AG04450 (cell line): ENCODE measurements at regions not wholly inside any gene's neighbourhood (a gene's known extent, or its start where the extent isn't known, plus 50 kb on each side); places are given as distances from the start of the nearest gene placed in this dataset.
"Not testable (repeated sequence)": the region's sequence is repeated elsewhere in the genome, so short reads cannot be mapped to it uniquely, and the experiment has no call there.

Source experiments
- CTCF ChIA-PET: fragments of 300-600, 350-600 bp; formaldehyde crosslinking; extraction: SDS; loops from one replicate; lab custom pipeline; 2022; ENCODE audit warnings: antibody characterized with exemption, inconsistent platforms; lab: Charles Lee
- POLR2A ChIA-PET: fragments of 350-600 bp; formaldehyde crosslinking; extraction: SDS; loops from one replicate; lab custom pipeline; 2021; ENCODE audit warnings: antibody characterized with exemption, inconsistent platforms; lab: Yijun Ruan, JAX
- DNase-seq: peaks from one replicate; pipeline ENCODE4 v3.0.0-alpha.2; 2011; ENCODE audit warnings: low read depth, low spot score
- H3K27ac ChIP-seq: one replicate; pipeline ENCODE4 v1.5.1; 2012; ENCODE audit warnings: low read depth, low read length, control low read depth
- H3K27me3 ChIP-seq: one replicate; pipeline ENCODE4 v1.6.0; 2012; ENCODE audit warnings: low read length; ENCODE audit not compliant: control insufficient read depth, insufficient read depth
- H3K4me3 ChIP-seq: 2 replicates; pipeline ENCODE4 v1.5.1; 2011; ENCODE audit warnings: mild to moderate bottlenecking, low read depth, low read length, control low read depth
- H3K9me3 ChIP-seq: 2 replicates; pipeline ENCODE4 v1.5.1; 2012; ENCODE audit warnings: low read length; ENCODE audit not compliant: control insufficient read depth, insufficient read depth
- TF ChIP-seq, protein P1 (sequence below): IDR thresholded peaks from 2 replicates; pipeline ENCODE4 v1.5.1; 2011; ENCODE audit warnings: low read depth, low read length, control low read depth, inconsistent platforms

DNA sequence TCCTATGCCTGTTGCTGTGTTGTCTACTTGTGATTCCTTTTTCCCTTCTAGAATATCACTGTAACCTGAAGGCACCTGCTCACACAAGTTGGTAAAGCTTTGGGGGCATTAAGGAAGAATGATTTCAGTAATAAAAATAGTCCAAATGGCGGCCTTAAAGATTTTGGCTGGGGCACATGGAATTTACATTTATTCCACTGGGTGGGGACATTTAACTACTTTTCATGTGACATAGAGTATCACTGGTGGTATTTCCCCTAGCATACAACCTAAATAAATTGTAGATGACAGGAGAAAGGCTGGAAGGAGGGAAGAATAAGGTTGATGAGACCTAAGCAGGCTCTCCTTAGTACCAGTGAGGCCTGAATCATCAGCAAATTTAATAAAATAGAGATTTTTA lies 121.8 kb upstream of the EDA2R start:
- POLR2A ChIA-PET, result no interaction called here
- CTCF ChIA-PET, result no interaction called here
- no peaks in the 10 kb centered on the region for H3K27me3 ChIP-seq
- no peak for DNase-seq
- TF ChIP-seq, protein P1, sequence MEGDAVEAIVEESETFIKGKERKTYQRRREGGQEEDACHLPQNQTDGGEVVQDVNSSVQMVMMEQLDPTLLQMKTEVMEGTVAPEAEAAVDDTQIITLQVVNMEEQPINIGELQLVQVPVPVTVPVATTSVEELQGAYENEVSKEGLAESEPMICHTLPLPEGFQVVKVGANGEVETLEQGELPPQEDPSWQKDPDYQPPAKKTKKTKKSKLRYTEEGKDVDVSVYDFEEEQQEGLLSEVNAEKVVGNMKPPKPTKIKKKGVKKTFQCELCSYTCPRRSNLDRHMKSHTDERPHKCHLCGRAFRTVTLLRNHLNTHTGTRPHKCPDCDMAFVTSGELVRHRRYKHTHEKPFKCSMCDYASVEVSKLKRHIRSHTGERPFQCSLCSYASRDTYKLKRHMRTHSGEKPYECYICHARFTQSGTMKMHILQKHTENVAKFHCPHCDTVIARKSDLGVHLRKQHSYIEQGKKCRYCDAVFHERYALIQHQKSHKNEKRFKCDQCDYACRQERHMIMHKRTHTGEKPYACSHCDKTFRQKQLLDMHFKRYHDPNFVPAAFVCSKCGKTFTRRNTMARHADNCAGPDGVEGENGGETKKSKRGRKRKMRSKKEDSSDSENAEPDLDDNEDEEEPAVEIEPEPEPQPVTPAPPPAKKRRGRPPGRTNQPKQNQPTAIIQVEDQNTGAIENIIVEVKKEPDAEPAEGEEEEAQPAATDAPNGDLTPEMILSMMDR, result no peak
- no peaks in the 10 kb centered on the region for H3K9me3 ChIP-seq
- no peak overlapping the region for H3K4me3 ChIP-seq
- H3K27ac ChIP-seq, result no peak overlapping the region

DNA sequence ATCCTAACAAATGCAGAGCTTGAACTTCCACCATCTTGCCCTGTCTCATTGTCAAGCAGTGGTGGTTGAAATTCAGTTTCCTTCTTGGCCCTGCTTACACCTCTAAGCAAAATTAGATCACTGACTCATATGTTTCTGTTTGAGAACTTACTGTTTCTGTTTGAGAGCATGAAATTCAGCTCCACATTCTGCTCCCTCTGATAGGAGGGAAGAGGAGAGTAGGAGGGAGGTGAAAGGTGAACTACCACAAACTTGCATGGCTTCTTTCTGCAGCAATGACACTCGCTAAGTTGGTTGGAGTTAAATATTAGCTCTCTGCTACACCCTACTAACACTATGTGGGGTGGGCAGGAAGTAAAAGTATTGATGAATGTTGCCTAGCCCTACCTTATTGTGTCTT lies 117.8 kb upstream of the EDA2R start:
- ChIA-PET CTCF (no interaction called here), POLR2A (no interaction called here)
- TF ChIP-seq, protein P1, result no peak
- no peaks in the 10 kb centered on the region for H3K9me3 ChIP-seq
- DNase-seq, result no peak
- H3K27me3 ChIP-seq, result no peaks in the 10 kb centered on the region
- H3K4me3 ChIP-seq, result no peak overlapping the region
- H3K27ac ChIP-seq, result no peak overlapping the region

DNA sequence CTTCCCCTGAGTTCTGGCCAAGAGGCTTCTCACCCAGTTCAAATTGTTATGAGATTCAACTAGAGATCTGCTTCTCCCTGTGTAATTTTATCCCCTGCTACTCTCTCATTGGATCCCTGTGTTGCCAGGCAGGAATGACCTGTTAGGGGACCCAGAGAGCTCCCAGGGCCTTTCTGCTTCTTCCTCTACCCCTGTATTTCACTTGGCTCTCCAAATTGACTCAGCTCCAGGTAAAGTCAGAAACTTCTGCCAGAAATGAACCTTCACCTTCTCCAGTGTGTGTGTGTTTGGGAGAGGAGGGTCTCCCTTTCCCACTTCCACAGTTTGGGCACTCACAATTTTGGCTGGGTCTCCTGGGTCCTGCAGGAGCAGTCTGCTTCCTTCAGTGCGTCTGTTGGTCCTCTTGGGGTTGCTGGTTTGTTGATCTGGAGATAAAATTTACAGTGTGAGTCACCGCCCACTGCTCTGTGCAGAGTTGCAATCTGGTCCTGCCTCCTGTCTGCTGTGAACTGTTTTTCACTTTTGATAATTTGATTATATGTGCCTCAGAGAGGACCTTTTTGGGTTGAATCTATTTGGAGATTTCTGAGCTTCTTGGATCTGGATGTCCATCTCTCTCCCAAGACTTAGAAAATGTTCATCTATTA lies 112.4 kb upstream of the EDA2R start:
- CTCF ChIA-PET, result interaction anchor here (1.4 kb wide), 1 partner anchor 20 kb away, joined by 3 read pairs; no protein-coding TSS in a partner anchor
- DNase-seq, result no peak
- POLR2A ChIA-PET, result no interaction called here
- Histone ChIP-seq H3K4me3 (no peak overlapping the region), H3K27me3 (no peaks in the 10 kb centered on the region), H3K27ac (no peak overlapping the region), H3K9me3 (no peaks in the 10 kb centered on the region)
- TF ChIP-seq, protein P1, result no peak

DNA sequence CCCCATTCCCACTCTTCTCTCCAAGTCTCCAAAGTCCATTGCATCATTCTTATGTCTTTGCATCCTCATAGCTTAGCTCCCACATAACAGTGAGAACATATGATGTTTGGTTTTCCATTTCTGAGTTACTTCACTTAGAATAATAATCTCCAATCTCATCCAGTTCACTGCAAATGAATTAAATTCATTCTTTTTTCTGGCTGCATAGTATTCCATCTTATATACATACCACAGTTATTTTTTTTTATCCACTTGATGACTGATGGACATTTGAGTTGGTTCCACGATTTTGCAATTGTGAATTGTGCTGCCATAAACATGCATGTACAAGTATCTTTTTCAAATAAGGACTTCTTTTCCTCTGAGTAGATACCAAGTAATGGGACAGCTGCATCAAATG lies 105.6 kb upstream of the EDA2R start:
- CTCF ChIA-PET, result interaction anchor here (1.4 kb wide), 1 partner anchor 15 kb away, joined by 4 read pairs; no protein-coding TSS in a partner anchor
- DNase-seq, H3K27ac ChIP-seq, H3K9me3 ChIP-seq, POLR2A ChIA-PET, H3K4me3 ChIP-seq, H3K27me3 ChIP-seq: not testable (repeated sequence)

DNA sequence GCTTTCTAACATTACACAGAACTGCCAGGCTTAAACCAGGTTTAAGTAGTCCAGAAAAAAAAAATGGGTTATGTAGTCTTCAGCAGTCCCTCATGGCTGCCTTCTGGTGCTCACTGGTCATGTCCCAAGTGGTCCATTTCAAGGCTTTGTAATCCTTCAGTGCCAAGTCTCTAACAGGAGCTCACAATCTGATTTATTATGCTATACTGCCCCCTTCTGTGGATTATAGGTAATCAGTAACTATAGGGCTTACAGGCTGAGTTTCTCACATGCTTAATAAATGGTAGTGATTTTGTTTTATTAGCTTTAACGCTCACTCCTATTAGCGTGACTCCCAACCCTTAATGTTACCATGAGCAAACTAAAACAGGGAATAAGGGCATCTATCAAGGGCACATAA lies 92.5 kb upstream of the EDA2R start:
- DNase-seq, result peak; percentile 7
- ChIA-PET POLR2A (interaction anchor here (0.7 kb wide), 1 partner anchor 97 kb away, joined by 4 read pairs; no protein-coding TSS in a partner anchor), CTCF (interaction anchor here (0.5 to 6.0 kb wide), 19 partner anchors 21 to 1203 kb away, joined by 3 to 112 read pairs (median 4); no protein-coding TSS in a partner anchor)
- no peak overlapping the region for H3K4me3 ChIP-seq
- TF ChIP-seq, protein P1, result peak; percentile 46
- H3K27me3 ChIP-seq, result no peaks in the 10 kb centered on the region
- H3K27ac ChIP-seq, result no peak overlapping the region
- H3K9me3 ChIP-seq, result no peaks in the 10 kb centered on the region
